Islet of Langerhans (tissue), 1 donor: ENCODE measurements at regions not wholly inside any gene's neighbourhood (a gene's known extent, or its start where the extent isn't known, plus 50 kb on each side); places are given as distances from the start of the nearest gene placed in this dataset.
"Not testable (repeated sequence)": the region's sequence is repeated elsewhere in the genome, so short reads cannot be mapped to it uniquely, and the experiment has no call there.

ENCODE experiments used
- FAIRE-seq: peaks from one replicate; lab custom pipeline; 2011; peaks lifted over from hg19 to GRCh38; lab: Jason Lieb, UNC

DNA sequence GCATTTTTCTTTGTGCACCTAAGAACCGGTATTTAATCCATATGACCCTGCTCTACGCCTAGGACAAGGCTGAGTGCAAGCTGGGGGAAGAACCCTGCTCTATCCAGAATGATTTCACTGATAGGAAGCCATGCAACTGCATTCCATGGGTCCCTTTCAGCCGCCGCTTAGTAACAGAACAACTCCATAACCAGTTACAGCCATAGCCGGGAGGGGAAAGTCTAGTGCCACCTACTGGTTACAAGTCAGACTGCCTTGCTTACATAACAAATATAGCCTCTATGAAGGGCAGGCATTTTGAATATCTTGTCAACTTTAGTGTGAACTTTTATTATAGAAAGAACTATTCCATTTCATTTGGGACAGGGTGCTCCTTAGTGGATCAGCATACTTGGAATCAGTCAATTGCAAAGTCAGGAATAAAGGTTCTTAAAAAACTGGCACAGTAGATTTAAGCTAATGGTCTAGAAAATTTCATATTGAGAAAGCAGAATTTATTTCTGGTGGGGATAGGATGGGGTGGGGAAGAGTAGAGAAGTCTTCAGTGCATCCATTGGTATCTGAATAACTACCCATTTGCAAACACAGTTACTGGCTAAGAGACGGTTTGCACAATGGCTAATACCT is 521.7 kb downstream of the ADRA2A start:
- FAIRE-seq = peak; percentile 93

DNA sequence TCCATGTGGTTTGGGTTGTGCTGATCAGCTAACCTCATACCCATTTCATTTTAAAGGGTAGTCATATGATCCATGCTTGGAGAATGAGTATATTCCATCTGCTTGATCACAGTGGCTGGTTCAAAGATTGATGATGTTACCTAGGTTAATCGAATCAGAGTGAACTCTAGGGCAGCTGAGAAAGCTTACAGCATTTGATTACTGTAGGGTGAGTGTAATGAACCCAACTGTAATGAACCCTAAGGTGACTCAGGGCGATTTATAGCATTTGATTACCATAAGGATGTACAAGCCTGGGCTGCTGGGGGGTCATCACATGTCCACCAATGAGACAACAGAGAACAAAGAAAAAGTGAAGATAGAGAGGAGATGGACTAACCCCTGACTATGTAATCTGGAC is 523.1 kb downstream of the ADRA2A start:
- FAIRE-seq = no peak

DNA sequence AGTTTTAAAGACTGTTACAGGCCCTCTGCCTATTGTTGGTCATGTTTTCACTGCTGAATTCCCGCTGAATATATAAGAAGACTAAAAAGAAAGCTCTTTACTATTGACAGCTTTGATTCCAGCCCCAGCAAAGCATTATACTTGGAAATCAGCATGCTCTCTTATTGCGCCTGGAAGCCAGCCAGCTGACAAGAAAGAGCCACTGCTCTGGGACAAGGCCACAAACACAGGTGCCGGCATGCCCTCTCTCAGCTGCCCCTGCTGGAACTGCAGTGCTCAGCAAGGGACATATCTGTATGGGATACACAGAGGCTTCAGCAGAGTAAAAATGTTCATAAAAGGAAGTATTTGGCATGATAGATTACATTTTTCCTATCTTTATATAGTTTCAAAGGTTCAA is 523.9 kb downstream of the ADRA2A start:
- no peak for FAIRE-seq

DNA sequence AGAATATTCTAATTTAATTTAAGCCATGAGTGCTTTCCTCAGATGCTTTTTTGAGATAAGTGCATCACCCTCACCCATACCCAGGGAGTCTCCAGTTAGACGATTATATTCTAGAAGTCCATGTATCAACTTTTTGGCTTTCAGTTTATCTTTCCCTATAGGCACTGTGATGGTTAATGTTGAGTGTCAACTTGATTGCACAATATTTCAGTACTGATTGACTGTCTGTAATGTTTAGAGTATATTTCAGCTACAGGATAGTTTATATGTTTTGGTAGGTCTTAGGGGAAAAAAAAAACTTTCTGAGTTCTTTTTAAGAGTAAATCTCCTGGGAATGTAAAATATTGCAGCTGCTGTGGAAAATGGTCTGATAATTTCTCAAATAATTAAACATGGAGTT is 535.4 kb downstream of the ADRA2A start:
- no peak for FAIRE-seq

DNA sequence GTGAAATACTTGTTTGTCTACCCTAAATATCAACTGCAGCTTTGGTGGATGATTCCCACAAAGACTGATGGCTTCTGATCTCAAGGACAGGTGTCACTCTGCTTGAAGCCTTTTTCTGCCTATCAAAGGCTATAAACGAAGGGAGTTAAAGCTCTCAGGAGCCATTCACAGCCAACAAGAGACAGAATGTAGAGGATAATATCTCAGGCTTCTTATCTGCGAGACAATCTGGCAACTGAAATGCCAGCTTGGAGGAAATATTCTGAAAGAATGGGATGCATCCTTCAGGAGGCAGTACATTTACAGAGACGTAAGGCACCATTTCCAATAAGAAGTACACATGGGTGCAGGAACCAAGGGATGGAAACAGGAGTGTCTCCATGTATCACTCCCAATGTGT is 549.4 kb downstream of the GPAM start:
- FAIRE-seq = no peak

DNA sequence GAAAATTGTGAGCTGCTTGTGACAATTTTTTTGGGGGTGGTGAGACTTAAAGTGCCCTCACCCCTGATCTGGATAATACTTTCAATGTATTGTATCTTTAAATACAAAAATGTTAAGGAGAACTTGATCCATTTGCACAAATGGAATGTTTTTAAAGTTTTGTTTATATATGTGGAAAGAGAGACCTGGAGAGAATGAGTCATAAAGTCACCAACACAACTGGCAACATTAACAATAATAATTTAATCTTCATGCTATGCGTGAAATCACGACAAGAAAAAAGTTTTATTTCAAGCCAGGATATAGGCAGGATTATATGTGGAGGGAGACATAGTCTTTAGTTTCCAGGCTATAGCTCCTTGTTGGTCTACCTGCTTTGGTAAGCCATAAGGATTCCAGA is 537.5 kb downstream of the GPAM start:
- no peak for FAIRE-seq

DNA sequence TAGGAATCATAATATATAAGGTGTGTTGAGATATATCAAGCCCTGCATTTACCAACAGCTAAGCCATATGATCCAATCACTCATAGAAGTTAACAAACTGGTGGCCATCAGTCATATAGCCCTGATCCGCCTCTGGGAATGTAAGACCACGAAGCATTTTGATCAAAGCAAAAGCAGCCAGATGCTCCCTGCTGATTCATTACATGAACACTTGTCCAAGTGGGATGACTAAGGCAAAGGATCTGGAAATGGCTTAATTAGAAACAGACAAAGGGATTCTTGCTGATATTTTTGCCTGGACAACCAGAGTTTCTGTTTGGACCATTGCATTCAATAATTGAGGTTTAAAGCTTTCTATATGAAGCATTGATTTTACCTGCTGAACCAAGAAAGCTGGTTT is 535.5 kb downstream of the GPAM start:
- FAIRE-seq = no peak

DNA sequence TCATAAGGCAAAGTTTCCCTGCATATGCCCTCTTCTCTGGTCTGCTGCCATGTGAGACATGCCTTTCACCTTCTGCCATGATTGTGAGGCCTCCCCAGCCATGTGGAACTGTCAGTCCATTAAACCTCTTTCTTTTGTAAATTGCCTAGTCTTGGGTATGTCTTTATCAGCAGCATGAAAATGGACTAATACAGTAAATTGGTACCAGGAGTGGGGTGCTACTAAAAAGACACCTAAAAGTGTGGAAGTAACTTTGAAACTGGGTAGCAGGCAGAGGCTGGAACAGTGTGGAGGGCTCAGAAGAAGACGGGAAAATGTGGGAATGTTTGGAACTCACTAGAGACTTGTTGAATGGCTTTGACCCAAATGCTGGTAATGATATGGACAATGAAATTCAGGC is 534.5 kb downstream of the GPAM start:
- FAIRE-seq = not testable (repeated sequence)

DNA sequence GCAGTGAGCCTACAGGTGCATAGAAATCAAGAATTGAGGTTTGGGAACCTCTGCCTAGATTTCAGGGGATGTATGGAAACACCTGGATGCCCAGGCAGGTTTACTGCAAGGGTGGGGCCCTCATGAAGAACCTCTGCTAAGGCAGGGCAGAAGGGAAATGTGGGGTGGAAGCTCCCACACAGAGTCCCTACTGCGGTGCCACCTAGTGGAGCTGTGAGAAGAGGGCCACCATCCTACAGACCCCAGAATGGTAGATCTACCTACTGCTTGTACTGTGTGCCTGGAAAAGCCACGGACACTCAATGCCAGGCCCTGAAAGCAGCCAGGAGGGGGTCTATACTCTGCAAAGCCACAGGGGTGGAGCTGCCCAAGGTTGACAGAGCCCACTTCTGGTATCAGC is 533.5 kb downstream of the GPAM start:
- FAIRE-seq = no peak

DNA sequence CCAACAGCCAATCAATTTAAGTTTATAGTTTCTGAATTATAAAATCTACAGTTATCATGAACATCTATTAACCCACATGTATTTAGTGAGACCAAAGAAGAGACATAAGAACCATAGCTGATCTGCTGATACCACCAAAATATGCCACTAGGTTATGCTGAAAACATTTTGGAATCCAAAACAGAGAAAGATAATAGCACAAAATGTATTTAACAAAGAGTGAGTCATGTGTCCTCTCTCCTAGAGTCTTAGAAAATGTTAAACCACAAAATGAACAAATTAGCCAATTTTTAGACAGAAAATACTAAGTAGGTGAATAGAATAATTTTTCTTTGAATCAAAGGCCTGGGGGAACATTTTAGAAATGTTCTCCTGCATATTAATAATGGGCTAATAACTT is 527.5 kb downstream of the GPAM start:
- FAIRE-seq = no peak

DNA sequence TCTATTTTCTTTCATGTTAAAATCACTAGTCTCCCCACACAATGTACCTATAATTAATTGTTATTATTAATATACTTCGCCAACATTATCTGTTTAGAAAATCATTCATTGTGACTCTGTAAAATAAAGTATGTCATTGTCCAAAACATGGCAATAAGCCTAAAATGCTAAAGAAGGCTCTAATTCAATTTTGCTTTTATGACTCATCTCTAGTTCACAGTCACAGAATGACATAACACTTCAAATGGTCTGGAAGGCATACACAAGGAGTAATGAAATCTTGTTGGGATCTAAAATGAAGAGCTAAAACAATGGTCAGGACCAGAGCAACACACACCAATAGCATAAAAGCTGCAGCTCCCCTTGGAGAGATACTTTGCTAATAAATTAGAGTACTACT is 505.8 kb downstream of the GPAM start:
- FAIRE-seq = peak; percentile 80

DNA sequence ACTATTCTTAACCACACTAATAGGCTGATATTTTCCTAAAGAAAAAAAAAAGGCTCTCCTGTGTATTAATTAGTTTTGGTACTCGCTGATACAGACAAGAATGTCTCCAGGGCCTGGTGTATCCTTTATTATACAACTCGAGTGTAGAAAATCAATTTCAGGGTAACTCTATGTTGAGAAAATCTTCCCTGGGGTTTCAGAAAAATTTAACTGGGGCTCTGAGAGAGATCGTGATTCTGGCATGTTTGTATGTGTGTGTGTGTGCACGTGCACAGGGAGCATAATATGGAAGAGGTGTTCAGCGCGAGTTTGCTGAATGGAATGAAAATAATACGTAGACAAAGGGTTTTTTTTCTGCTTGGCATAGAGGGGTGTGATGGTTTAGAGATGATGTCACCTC is 496.8 kb downstream of the GPAM start:
- FAIRE-seq = no peak

DNA sequence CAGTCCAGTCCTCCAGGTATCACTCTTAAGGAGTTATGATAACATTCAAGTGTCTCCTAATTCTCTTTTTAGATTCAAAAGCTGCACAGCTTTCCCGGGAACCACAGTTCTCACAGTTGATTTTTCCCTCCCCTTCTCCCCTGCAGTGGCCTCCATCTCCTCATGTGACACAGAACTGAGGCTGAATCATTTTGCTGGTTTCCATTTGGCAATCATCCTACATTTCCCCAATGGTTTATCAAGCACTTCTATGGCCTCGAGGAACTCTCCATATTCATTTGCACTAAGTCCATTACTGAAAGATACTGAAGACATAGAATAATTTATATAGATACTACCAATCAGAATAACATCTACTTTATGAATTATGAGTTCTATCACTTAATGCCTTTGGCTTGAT is 484.9 kb downstream of the GPAM start:
- no peak for FAIRE-seq

DNA sequence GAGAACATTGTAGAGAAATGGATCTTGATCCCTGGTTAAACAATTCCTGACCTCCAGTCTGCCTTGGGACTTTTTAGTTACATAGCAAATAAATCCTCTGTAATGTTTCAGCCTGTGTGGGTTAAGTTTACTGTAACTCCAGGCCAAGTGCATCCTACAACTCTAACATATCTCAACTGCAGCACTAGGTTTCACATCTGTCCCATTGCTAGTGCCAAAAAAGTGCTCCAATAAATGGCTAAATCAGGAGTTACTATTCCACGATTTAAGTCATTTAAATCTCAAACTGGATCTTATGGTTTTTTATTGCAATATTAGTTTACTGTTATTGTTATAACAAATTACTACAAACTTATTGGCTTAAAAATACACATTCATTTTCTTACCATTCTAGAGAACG is 479.6 kb downstream of the GPAM start:
- FAIRE-seq = no peak

DNA sequence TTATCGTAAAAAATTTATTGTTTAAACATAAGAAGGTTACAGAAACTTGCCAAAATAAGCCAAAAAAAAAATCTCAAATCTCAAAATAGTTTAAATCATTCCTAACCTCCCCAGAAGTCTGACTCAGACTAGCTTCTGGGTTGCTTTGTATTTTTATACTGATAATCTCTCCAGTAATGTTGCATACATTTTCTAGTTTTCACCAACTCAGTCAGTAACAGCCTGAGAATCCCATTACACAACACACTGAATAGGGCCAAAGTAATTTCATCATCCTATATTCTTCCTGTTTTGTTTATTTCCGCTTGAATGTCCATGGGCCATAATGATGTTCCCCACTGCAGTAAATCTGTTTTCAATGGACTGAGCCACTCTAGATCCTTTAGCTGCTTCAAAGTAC is 478.5 kb downstream of the GPAM start:
- FAIRE-seq = no peak

DNA sequence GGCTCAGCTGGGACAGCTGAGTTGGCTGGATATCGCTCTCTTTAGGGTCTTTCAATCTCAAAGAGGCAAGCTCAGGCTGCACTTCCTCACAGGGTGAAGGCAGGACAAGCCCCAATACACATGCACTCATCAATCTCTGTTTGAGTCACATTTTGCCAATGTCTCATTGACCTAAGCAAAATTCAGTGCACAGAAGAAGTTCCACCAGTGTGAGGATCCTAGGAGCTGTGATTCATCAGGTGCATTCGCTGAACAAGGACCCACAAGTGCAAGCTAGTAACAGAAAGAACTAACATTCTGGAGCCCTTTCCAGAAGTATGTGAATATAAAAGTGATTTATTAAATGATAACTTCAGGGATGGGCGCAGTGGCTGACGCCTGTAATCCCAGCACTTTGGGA is 477.2 kb downstream of the GPAM start:
- no peak for FAIRE-seq

DNA sequence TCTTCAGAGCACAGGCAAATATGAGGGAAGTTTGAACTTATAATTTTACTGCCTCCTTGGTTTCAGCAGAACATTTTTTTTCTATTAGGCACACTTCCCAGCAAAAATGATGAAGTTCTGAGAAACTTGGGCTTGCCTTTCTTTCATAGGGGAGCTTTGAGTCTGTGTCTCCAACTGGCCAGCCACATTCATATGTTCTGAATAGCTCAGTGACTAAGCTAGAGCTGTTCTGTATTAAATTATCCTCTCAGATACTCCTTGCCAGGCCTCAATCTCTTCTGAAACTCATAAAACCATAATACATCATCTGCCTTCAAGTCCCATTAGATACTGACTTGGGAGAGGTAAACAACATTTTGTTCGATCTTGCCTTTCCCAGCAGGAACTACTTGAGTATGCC is 476.5 kb downstream of the GPAM start:
- FAIRE-seq = no peak

DNA sequence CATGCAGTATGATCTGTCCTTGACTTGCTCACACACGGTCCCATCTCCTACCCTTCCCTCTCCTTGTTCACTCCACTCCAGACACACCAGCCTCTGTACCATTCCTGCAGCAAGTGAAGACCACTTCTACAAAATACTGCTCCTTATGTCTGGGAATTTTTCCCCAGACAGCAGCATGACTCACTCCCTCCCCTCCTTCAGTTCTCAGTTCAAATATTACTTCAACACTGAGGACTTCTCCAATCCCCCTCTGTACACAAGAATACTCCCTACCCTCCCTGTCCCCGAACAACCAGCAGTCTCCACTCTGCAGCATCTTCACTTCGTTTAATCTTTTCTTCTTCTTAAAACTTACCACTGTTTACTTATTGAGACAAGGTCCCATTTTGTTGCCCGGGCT is 474.0 kb downstream of the GPAM start:
- FAIRE-seq = no peak

DNA sequence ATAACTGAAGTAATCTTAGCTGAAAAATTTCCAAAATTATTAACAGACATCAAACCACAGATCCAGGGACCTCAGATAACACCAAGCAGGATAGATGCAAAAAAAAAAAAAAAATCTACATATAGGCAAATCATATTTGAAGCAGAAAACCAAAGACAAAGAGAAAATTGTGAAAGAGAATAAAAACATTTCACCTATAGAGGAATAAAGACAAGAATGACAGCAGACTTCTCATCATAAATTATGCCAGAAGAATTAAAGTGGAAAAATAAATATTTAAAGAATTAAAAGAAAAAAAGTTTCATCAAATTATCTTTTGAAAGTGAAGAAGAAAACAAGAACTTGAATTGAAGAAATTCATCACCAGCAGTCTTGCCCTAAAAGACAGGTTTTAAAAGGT is 467.5 kb downstream of the GPAM start:
- no peak for FAIRE-seq

DNA sequence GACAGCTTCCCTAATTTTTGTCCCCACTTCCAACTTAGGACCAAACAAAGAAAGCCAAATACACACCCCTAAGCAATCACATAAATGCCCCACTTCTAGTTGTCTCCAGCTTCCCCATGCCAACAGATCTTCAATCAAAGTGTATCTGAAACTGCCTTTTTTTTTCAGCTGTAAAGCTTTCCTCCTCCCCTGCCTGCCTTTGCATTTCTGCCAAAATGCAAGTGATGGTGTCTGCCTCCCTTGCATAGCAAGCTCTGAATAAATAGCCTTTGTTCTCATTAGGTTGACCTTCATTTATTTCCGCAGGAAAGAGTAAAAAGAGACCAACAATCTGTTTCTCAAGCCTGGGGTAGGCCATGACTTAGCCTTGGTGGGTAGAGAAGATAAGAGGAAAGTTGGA is 459.4 kb downstream of the GPAM start:
- FAIRE-seq = no peak

DNA sequence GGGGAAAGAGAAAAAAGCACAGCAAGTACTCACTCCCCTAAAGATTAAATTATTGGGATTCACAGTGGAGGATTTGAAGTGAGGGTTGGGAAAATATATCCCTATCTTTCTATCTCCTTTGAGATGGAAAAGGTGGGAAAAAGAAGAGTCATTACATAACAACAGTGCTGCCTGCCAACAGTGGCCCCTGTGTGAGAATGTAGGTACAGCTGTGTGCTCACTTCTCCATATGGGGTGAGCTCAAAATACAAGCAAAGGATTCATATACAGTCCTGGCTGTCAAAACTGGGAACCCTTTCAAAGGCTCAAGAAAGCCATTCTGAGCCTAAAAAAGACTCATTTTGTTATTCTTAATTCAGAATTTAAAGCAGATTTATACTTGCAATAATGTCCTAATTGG is 458.5 kb downstream of the GPAM start:
- FAIRE-seq = no peak

DNA sequence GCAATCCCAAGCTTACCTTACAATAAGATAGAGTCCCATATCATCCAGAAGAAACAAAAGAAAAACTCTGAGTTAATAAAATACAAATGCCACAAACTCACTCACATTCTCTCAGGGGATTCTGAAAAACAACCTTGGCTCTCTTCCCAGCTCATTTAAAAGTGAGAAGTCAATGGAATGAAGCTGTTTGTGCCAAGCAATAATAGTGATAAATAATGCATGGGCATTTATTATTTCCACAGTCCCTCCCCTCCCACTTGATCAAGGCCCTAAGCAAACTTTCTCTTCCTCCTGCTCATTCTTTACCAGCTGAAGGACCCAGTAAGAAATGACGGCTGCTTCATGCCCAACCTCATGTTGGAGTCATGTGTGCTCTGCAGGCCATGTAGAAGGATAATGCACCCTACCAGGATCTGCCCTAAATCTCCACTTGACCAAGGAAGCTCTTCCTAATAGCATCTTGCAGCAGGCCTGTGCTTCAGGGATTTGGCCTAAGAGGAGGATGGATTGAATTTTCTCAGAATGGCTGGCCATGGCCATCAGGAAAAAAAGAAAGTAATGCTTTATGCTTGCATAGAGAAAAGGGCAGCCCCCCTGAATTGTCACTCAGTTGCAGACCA is 451.3 kb downstream of the GPAM start:
- FAIRE-seq = no peak

DNA sequence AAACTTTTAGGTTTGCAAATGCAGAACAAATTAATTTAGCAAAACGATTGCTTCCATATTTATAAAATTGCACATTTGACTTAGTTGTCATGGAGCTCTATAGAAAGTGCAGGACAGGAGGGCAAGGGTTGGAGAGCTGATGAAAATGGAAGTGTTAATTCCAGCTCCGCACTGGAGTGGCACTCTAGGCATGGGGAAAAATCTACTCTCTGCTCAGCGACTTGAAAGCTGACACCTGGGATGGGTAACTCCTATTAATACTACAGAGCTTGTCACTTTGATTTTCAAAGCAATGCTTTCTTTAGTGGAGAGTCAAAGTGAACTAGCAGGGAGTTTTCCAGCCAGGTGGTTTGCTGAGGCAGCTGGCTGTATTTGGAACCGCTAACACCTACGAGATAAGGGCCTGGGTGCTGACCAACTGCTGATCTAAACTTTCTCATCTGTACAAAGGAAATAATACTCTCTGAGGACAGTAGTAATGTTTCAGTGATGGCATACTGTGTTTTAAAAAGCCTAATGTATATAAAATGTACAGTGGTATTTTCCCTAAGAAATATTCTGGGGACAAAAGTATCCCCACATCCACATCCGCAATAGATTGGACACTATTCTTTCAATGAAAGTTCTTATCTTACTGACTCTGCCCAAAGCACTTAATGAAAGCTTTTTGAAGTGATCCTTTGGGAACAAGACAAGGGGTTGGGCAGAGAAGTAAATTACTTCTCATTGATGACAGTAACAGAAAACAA is 444.3 kb downstream of the GPAM start:
- FAIRE-seq = no peak

DNA sequence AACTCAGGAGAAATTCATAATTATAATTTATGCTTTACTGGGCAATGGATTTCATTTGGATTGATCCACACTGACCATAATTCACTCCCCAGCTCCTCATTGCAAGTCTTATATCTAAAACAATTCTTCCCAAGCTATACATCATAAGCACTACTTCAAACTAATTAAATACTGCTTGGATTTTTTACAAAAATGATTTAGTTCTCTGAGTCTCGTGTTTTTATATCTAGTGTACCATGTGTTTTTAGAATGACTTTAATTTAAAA is 443.8 kb downstream of the GPAM start:
- no peak for FAIRE-seq
